Neutrophil (primary cell): ENCODE measurements at regions not wholly inside any gene's neighbourhood (a gene's known extent, or its start where the extent isn't known, plus 50 kb on each side); places are given as distances from the start of the nearest gene placed in this dataset.

Experiments used
- H3K27ac ChIP-seq: fragments of 200-600 bp; sonication (generic); 2 replicates; pipeline ENCODE4 v1.5.1; 2016; ENCODE audit warnings: mild to moderate bottlenecking, moderate library complexity
- H3K27me3 ChIP-seq: fragments of 200-600 bp; sonication (generic); 2 replicates; pipeline ENCODE4 v1.6.0; 2016; ENCODE audit warnings: mild to moderate bottlenecking
- H3K36me3 ChIP-seq: fragments of 200-600 bp; sonication (generic); 2 replicates; pipeline ENCODE4 v1.5.1; 2017
- H3K4me1 ChIP-seq, 2 experiments: fragments of 200-600 bp in 1 of 2; sonication (generic) in 1 of 2; 1 replicate in 1 of 2; 2 replicates in 1 of 2; pipeline versions ENCODE4 v1.5.1 to v1.6.1; 2013 to 2016; ENCODE audit warnings: low read depth in 1 of 2, low read length in 1 of 2, mild to moderate bottlenecking in 1 of 2, moderate library complexity in 1 of 2; ENCODE audit not compliant: control insufficient read depth in 1 of 2, insufficient read depth in 1 of 2
- H3K4me3 ChIP-seq, 2 experiments: fragments of 200-600 bp in 1 of 2; sonication (generic) in 1 of 2; 1 replicate in 1 of 2; 2 replicates in 1 of 2; pipeline ENCODE4 v1.5.1; 2013 to 2016; ENCODE audit warnings: low read depth in 1 of 2, low read length in 1 of 2, mild to moderate bottlenecking in 1 of 2, moderate library complexity in 1 of 2
- H3K9me3 ChIP-seq: fragments of 200-600 bp; sonication (generic); 2 replicates; pipeline ENCODE4 v1.5.1; 2016
- CTCF ChIP-seq: fragments of 200-600 bp; sonication (generic); IDR thresholded peaks from 2 replicates; pipeline ENCODE4 v1.5.1; 2016; ENCODE audit warnings: antibody characterized with exemption

GRCh38 chr19:30314056-30314804 is 58.0 kb upstream of the ZNF536 start:
- TF ChIP-seq CTCF = no peak
- Histone ChIP-seq H3K27me3 (no peaks in the 10 kb centered on the region), H3K4me3 (no peak overlapping the region), H3K4me1 (no peaks in the 10 kb centered on the region), H3K9me3 (no peaks in the 10 kb centered on the region), H3K27ac (no peak overlapping the region), H3K36me3 (no peaks in the 10 kb centered on the region)

- no peak for TF ChIP-seq CTCF
- Histone ChIP-seq H3K4me3 (no peak overlapping the region), H3K27ac (no peak overlapping the region), H3K27me3 (no peaks in the 10 kb centered on the region), H3K9me3 (no peaks in the 10 kb centered on the region), H3K36me3 (no peaks in the 10 kb centered on the region), H3K4me1 (no peaks in the 10 kb centered on the region)
Observed at GRCh38 chr19:30314805-30315155, 57.4 kb upstream of the ZNF536 start.

DNA sequence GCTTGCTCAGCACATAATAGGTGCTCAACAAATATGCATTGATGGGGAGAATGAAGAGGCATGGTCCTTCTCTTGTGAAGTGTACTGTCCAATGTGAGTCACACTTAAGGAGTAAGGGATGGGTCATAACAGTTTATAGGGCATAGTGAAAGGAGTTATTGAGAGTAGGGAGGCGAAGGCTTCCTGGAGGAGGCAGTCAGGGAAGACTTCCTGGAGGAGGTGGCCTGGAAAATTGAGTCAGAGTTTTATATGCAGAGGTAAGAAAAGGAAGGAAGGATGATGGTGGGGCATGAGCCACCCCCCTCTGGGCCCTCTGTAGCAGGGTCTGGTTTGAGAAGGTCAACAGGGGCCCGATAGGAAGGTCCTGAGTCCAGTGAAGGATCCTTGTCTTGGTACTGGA is 57.0 kb upstream of the ZNF536 start:
- no peaks in the 10 kb centered on the region for H3K27me3 ChIP-seq
- H3K27ac ChIP-seq = no peak overlapping the region
- no peak overlapping the region for H3K4me3 ChIP-seq
- no peaks in the 10 kb centered on the region for H3K9me3 ChIP-seq
- no peaks in the 10 kb centered on the region for H3K4me1 ChIP-seq
- no peaks in the 10 kb centered on the region for H3K36me3 ChIP-seq
- no peak for TF ChIP-seq CTCF

- Histone ChIP-seq H3K9me3 (no peaks in the 10 kb centered on the region), H3K36me3 (no peaks in the 10 kb centered on the region), H3K4me1 (no peaks in the 10 kb centered on the region), H3K4me3 (no peak overlapping the region), H3K27me3 (no peaks in the 10 kb centered on the region), H3K27ac (no peak overlapping the region)
- TF ChIP-seq CTCF = no peak
Observed at GRCh38 chr19:30316000-30316491, 56.1 kb upstream of the ZNF536 start.

GRCh38 chr19:30316560-30317106 is 55.6 kb upstream of the ZNF536 start:
- H3K4me3 ChIP-seq = no peak overlapping the region
- H3K4me1 ChIP-seq = no peaks in the 10 kb centered on the region
- H3K9me3 ChIP-seq = no peaks in the 10 kb centered on the region
- no peaks in the 10 kb centered on the region for H3K27me3 ChIP-seq
- TF ChIP-seq CTCF = no peak
- H3K36me3 ChIP-seq = no peaks in the 10 kb centered on the region
- no peak overlapping the region for H3K27ac ChIP-seq
